ENCODE measurements at regions not wholly inside any gene's neighbourhood (a gene's known extent, or its start where the extent isn't known, plus 50 kb on each side); places are given as distances from the start of the nearest gene placed in this dataset.

DNA sequence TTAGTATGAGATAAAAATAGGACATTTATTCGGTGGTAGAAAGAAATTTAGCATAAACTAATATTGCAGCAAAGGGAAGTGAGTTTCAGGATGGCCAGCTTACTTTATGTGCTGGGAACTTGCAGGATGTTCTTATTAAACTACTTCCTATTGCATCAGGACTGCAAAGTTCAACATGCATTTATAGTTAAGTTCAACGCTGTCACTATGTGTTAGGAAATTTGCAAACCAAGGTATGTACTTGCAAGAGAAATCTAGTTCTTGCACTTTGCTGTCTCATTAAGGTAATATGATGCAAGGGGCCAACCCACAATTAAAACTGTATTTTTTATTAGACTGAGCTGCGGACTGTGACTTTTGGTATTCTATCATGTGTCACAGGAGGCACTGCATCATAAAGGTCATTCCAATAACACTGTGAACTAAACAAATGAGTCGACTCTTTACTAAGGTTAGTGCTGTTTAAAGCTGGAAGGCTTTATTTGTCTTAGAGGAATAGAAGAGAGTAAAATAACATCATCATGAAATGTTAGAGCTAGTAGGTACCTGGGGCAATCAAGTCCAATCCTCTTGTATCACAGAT is 1525.7 kb upstream of the TENM3 start:
- DNase-seq, result no peak

DNA sequence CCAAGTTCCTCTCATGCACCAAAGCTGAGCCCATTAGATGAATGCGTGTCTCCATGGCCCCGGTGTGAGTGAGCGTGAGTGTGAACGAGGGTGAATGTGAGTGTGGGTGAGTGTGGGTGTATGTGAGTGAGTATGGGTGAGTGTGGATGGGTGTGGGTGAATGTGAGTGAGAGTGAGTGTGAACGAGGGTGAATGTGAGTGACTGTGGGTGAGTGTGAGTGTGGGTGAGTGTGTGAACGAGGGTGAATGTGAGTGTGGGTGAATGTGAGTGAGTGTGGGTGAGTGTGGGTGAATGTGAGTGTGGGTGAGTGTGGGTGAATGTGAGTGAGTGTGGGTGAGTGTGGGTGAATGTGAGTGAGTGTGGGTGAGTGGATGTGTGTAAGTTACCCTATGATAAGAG is 1521.8 kb upstream of the TENM3 start:
- no peak for DNase-seq

DNA sequence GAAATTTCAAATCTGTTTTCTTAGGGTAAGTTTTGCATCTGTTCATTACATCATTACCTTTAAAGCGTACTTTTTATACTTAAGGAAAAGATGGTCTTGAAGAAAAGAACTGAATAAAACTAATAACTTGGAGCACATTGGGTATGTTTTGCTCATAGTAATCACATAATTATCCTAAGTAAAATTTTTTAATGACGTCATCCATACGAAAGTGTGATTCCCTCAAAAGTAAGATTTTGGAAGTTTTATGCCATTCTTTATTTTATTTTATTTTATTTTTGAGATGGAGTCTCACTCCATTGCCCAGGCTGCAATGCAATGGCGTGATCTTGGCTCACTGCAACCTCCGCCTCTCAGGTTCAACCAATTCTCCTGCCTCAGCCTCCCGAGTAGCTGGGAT is 1516.6 kb upstream of the TENM3 start:
- DNase-seq, result no peak

- DNase-seq, result no peak
These were observed 1515.7 kb upstream of the TENM3 start for GRCh38 chr4:180727478-180727877.

DNA sequence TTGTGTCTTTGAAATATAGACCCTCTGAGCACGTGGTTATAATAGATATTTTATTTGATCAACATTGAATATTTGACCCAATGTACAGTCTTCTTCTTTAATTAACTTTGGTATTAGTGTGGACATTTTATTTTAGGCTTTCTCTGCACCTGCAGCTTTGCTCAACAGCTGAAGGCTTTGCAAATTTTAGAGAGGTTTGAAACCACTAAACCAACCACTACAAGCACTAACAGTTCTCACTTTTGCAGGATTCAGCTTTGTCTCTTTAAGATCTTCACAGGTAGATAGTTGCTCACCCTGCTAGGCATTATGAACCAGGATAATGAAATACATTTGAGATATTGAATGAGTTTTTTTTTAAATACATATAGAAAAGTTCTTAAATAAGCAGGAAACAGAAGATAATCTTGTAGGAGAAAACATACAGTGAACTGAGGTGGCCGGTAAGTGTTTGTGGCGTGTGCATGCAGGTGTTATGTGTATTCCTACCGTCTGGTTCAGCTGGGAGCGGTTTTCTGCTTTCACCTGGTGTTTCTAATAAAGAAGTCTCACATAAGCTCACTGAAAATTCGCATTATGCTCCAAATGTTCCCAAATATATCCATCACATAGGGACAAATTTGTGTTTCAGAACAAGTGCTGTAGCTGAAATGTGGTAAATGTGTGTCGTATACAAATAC is 1508.3 kb upstream of the TENM3 start:
- no peak for DNase-seq

DNA sequence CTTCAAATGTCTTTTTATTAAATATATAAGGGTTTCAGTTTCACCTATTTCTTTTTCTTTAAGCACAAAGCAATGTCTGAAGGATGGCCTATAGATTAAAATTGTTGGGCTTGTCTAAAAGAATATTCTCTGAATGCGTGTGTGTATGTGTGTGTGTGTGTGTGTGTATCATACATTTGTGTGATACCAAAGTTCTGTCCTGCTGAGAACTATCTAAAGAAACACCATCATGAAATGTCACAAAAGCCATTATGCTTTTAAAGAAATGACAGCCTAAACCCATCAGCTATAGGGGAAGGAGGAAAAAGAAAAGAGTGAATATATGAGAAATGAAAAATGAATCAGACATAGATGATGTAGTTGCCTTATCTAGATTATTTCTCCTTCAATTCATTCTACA is 1501.5 kb upstream of the TENM3 start:
- no peak for DNase-seq

DNA sequence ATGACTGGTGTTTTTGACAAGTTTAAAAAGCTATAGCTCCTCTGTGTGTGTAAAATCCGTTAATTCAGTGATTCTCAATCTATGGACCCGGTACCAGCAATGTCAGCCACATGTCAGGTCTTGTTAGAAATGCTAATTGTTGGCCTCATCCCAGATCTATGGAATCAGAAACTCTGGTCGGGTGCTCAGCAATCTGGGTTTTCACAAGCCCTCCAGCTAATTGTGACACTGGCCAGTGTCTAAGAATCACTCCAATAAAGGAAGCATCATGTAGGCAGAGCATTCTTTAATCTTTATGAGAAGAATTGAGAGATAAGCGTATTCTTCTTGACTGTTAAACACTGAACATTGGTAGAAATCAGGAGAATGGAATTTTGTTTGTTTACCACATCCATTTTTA is 1498.2 kb upstream of the TENM3 start:
- DNase-seq, result no peak

DNA sequence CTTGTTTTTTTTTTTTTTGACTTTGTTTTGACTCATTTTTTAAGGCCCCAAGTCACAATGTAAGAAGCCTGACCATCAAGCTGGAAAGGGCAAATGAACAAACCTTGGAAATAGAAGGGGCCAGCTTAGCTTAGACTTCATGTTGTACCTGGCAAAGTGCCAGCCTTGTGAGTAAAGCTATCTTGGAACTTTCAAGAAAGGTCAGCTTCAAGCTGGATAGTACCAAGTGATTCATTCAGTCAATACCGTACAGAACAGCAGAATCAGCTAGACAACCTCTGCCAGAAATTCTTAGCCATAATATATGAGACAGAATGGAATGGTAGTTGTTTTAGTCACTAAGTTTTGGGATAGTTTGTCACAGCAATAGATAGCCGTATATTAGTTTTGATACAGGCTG is 1492.2 kb upstream of the TENM3 start:
- no peak for DNase-seq

- no peak for DNase-seq
These were observed 1485.3 kb upstream of the TENM3 start for GRCh38 chr4:180757927-180758326.

DNA sequence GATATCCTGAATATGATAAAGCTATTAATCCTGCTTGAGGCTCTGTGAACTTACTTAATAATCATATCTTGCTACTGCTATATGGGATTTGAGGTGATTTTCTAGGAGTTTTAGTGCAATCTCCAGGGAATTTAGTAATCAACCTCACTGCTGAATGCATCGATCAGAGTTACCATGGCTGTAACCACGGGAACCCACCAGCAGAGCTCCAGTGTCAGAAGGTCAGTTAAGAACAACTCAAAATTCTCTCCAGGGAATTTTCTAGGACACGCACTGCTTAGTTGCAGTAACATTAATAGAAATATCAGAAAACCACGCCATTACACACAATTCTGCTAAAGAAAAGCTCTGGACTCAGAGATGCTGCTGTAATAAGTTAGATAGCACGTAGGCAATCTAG is 1477.2 kb upstream of the TENM3 start:
- no peak for DNase-seq

GRCh38 chr4:180766944-180767729 is 1476.1 kb upstream of the TENM3 start:
- no peak for DNase-seq

DNA sequence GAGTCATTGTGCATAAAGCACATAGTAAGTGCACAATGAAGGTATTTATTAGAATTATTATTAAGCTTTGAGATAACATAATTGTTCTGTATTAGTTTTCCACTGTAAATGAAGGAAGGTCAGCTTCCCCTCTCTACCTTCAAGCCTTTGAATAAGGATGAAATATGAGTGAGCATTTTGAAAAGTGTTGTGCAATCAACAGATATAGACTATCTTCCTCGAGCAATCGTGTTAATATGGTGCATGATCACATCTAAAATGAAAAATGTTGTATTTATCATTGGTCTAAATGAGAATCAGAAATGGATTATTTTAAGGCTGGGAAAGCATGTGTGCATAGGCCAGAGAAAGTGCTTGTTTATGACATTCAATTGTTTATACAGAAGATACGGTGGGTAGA is 1474.6 kb upstream of the TENM3 start:
- no peak for DNase-seq

GRCh38 chr4:180769791-180770190 is 1473.4 kb upstream of the TENM3 start:
- no peak for DNase-seq

DNA sequence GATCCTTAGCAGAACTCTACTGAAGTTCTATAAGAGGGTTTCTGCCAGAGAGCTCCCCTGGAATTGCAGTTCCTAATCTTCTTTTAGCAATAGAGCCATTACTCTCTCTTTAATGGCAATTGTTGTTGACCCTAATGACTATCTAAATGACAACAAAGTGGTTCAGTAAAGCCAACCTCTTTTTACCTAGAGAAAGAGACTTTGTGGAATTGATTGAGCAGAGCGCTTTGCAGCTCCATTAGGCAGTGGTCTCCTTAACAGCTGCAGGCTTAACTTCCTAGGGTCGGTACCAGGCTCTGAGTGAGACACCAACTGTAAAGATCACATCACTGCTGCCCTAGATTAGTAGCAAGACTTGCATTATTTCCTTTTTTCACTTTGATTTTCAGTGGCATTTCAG is 1472.9 kb upstream of the TENM3 start:
- no peak for DNase-seq

GRCh38 chr4:180784940-180785339 is 1458.3 kb upstream of the TENM3 start:
- DNase-seq, result no peak

DNA sequence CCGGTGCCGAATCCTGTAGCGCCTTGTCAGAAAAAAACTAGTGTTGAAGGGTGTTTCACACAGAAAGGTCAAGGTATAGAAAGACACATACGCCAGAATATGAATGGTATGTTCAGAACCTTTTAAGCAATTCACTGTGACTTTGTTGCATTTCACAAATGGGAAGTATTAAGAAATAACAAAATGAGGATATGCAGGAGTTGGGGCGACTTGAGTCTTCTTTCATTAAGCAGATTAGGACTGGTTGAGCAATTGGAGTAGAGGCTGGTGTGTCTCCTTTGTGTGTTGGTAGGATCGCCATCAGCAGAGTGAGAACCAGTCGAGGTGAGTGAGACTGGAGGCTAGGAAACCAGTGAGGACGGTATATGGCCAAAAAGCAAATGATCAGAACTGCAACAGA is 1454.5 kb upstream of the TENM3 start:
- DNase-seq, result no peak

GRCh38 chr4:180789929-180790328 is 1453.3 kb upstream of the TENM3 start:
- no peak for DNase-seq

- DNase-seq, result no peak
These were observed 1452.7 kb upstream of the TENM3 start for GRCh38 chr4:180790471-180790870.

DNA sequence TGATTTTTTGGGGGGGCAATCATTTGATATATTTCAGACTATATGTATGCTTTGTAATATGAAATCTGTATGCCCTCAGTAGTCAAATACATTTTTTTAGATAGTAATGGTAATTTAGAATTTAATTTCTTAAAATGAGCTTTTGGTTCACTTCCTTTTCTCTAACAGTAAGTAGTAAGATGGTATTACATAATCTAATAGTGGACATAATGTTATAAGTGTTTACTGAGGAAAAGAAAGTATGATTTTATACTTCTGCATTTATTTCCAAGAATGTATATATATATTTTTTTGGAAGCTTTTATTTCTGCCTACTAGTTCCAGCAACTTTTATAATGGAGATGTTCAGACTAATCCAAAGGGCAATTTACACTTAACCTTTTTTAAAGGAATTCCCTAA is 1450.7 kb upstream of the TENM3 start:
- DNase-seq, result no peak

GRCh38 chr4:180794333-180794732 is 1448.9 kb upstream of the TENM3 start:
- no peak for DNase-seq

DNA sequence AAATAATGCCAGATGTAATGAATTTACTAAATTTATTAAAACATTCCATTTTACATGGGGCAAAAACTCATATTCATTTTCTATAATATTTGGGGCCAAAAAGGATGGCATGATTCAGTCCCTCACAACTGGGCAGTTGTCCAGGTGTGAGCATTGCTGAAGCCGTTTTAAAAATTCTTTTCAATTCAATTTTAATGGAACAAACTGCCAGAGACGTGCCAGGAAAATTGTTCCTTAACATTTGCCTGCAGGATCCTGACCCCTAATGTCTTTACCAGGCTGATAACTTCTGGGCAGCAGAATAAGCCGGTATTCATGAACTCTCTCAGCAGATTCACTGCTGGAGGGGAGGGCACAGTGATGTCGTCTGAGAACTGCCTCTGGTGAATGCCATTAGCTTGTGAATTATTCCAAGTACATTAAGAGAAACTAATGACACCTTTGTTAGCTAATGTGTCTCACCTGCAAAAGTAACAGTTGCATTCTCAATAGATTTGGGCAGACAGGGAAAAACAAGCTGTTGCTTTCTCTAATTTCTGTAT is 1445.1 kb upstream of the TENM3 start:
- DNase-seq, result no peak

- DNase-seq, result no peak
These were observed 1443.4 kb upstream of the TENM3 start for GRCh38 chr4:180799798-180800197.

GRCh38 chr4:180805101-180805500 is 1438.1 kb upstream of the TENM3 start:
- DNase-seq, result no peak

DNA sequence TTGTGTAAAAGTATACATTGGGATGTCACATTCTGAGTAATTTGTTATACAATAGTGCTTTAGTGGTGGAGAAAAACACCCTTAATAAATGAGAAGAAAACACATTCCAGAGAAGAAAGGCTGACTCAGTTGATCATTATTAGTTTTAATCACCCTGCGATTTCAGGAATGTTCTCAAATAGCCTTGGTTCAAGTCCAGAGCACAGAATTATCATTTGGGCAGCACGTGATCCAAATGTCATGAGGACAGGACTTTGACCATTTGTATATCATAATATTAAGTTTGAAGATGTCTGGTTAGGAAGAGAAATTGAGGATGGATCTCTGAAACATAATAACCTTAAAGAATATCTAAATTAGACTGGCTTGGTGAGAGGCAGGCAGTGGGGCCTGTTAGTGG is 1434.3 kb upstream of the TENM3 start:
- no peak for DNase-seq
